ENCODE measurements at regions not wholly inside any gene's neighbourhood (a gene's known extent, or its start where the extent isn't known, plus 50 kb on each side); places are given as distances from the start of the nearest gene placed in this dataset.

- H3K4me1 Mint-ChIP-seq, result no peaks in the 10 kb centered on the region
- H3K9me3 Mint-ChIP-seq, result no peaks in the 10 kb centered on the region
- no peak overlapping the region for H3K27ac Mint-ChIP-seq
- H3K36me3 Mint-ChIP-seq, result no peaks in the 10 kb centered on the region
- peaks cover 0 to 6% (median 0%) of the 10 kb centered on the region in 3 donors for H3K27me3 Mint-ChIP-seq
- no peak overlapping the region for H3K4me3 Mint-ChIP-seq
- no peak for ATAC-seq (ENCODE audit: low read depth in 2 of 2)
- no peak for DNase-seq
Observed at GRCh38 chr4:38189445-38189844, 229.2 kb downstream of the PTTG2 start.

- no peak for DNase-seq
- no peak for ATAC-seq (ENCODE audit: low read depth in 2 of 2)
- Mint-ChIP-seq H3K36me3 (peaks cover 0 to 5% of the 10 kb centered on the region in 2 donors), H3K27me3 (peaks cover 0 to 6% (median 0%) of the 10 kb centered on the region in 3 donors), H3K9me3 (peaks cover 0 to 7% (median 4%) of the 10 kb centered on the region in 7 donors), H3K4me1 (no peaks in the 10 kb centered on the region), H3K4me3 (no peak overlapping the region), H3K27ac (peak overlapping the region in 1 of 6 donors; percentile 15)
Observed at GRCh38 chr4:38190717-38191178, 230.6 kb downstream of the PTTG2 start.

- ATAC-seq (ENCODE audit: low read depth in 2 of 2), result no peak
- H3K36me3 Mint-ChIP-seq, result peaks cover 0 to 9% of the 10 kb centered on the region in 2 donors
- H3K27me3 Mint-ChIP-seq, result peaks cover 0 to 6% (median 0%) of the 10 kb centered on the region in 3 donors
- DNase-seq, result no peak
- peaks cover 0 to 10% (median 4%) of the 10 kb centered on the region in 7 donors for H3K9me3 Mint-ChIP-seq
- no peak overlapping the region for H3K4me3 Mint-ChIP-seq
- no peak overlapping the region for H3K27ac Mint-ChIP-seq
- H3K4me1 Mint-ChIP-seq, result no peaks in the 10 kb centered on the region
Observed at GRCh38 chr4:38192516-38192915, 232.3 kb downstream of the PTTG2 start.

GRCh38 chr4:38193236-38193863 is 233.2 kb downstream of the PTTG2 start:
- Mint-ChIP-seq H3K27me3 (peaks cover 0 to 6% (median 0%) of the 10 kb centered on the region in 3 donors), H3K4me1 (no peaks in the 10 kb centered on the region), H3K9me3 (peaks cover 0 to 10% (median 4%) of the 10 kb centered on the region in 7 donors), H3K4me3 (no peak overlapping the region), H3K36me3 (peaks cover 0 to 9% of the 10 kb centered on the region in 2 donors), H3K27ac (peak overlapping the region in 1 of 6 donors; percentile 27)
- DNase-seq, result no peak
- no peak for ATAC-seq (ENCODE audit: low read depth in 2 of 2)

- Mint-ChIP-seq H3K4me3 (no peak overlapping the region), H3K4me1 (no peaks in the 10 kb centered on the region), H3K36me3 (peaks cover 0 to 9% of the 10 kb centered on the region in 2 donors), H3K9me3 (peaks cover 0 to 10% (median 4%) of the 10 kb centered on the region in 7 donors), H3K27me3 (peaks cover 0 to 6% (median 0%) of the 10 kb centered on the region in 3 donors), H3K27ac (peak overlapping the region in 2 of 6 donors; percentile 27 to 85)
- ATAC-seq (ENCODE audit: low read depth in 2 of 2) (no peak), DNase-seq (no peak)
Observed at GRCh38 chr4:38194047-38194602, 233.9 kb downstream of the PTTG2 start.

GRCh38 chr4:38195486-38195885 is 235.3 kb downstream of the PTTG2 start:
- Mint-ChIP-seq H3K9me3 (peaks cover 0 to 10% (median 4%) of the 10 kb centered on the region in 7 donors), H3K36me3 (peaks cover 0 to 9% of the 10 kb centered on the region in 2 donors), H3K27ac (no peak overlapping the region), H3K4me3 (no peak overlapping the region), H3K27me3 (peaks cover 0 to 6% (median 0%) of the 10 kb centered on the region in 3 donors), H3K4me1 (no peaks in the 10 kb centered on the region)
- ATAC-seq (ENCODE audit: low read depth in 2 of 2), result no peak
- DNase-seq, result no peak

GRCh38 chr4:38195911-38196310 is 235.7 kb downstream of the PTTG2 start:
- Mint-ChIP-seq H3K4me3 (no peak overlapping the region), H3K9me3 (peaks cover 0 to 10% (median 4%) of the 10 kb centered on the region in 7 donors), H3K27ac (no peak overlapping the region), H3K27me3 (peaks cover 0 to 6% (median 0%) of the 10 kb centered on the region in 3 donors), H3K36me3 (peaks cover 0 to 9% of the 10 kb centered on the region in 2 donors), H3K4me1 (no peaks in the 10 kb centered on the region)
- DNase-seq, result no peak
- ATAC-seq (ENCODE audit: low read depth in 2 of 2), result no peak

GRCh38 chr4:38202242-38202641 is 242.0 kb downstream of the PTTG2 start:
- peaks cover 0 to 9% (median 0%) of the 10 kb centered on the region in 3 donors for H3K27me3 Mint-ChIP-seq
- no peak overlapping the region for H3K4me3 Mint-ChIP-seq
- H3K27ac Mint-ChIP-seq, result no peak overlapping the region
- H3K4me1 Mint-ChIP-seq, result no peaks in the 10 kb centered on the region
- no peak for DNase-seq
- no peak for ATAC-seq (ENCODE audit: low read depth in 2 of 2)
- no peaks in the 10 kb centered on the region for H3K9me3 Mint-ChIP-seq
- no peaks in the 10 kb centered on the region for H3K36me3 Mint-ChIP-seq

- ATAC-seq (ENCODE audit: low read depth in 2 of 2), result no peak
- Mint-ChIP-seq H3K27me3 (peaks cover 0 to 9% (median 0%) of the 10 kb centered on the region in 3 donors), H3K4me3 (no peak overlapping the region), H3K4me1 (no peaks in the 10 kb centered on the region), H3K36me3 (no peaks in the 10 kb centered on the region), H3K9me3 (no peaks in the 10 kb centered on the region), H3K27ac (no peak overlapping the region)
- DNase-seq, result no peak
Observed at GRCh38 chr4:38203609-38204008, 243.4 kb downstream of the PTTG2 start.

- H3K4me1 Mint-ChIP-seq, result no peaks in the 10 kb centered on the region
- H3K27me3 Mint-ChIP-seq, result peaks cover 0 to 9% (median 0%) of the 10 kb centered on the region in 3 donors
- no peak for DNase-seq
- H3K9me3 Mint-ChIP-seq, result no peaks in the 10 kb centered on the region
- no peaks in the 10 kb centered on the region for H3K36me3 Mint-ChIP-seq
- H3K4me3 Mint-ChIP-seq, result no peak overlapping the region
- H3K27ac Mint-ChIP-seq, result no peak overlapping the region
- no peak for ATAC-seq (ENCODE audit: low read depth in 2 of 2)
Observed at GRCh38 chr4:38204339-38205035, 244.3 kb downstream of the PTTG2 start.

GRCh38 chr4:38205261-38205660 is 245.1 kb downstream of the PTTG2 start:
- ATAC-seq (ENCODE audit: low read depth in 2 of 2) (no peak), DNase-seq (no peak)
- Mint-ChIP-seq H3K4me1 (no peaks in the 10 kb centered on the region), H3K27me3 (peaks cover 0 to 9% (median 0%) of the 10 kb centered on the region in 3 donors), H3K27ac (no peak overlapping the region), H3K4me3 (no peak overlapping the region), H3K36me3 (no peaks in the 10 kb centered on the region), H3K9me3 (no peaks in the 10 kb centered on the region)

GRCh38 chr4:38207110-38207457 is 246.9 kb downstream of the PTTG2 start:
- ATAC-seq (ENCODE audit: low read depth in 2 of 2), result no peak
- Mint-ChIP-seq H3K9me3 (no peaks in the 10 kb centered on the region), H3K27me3 (peaks cover 0 to 7% (median 0%) of the 10 kb centered on the region in 3 donors), H3K36me3 (no peaks in the 10 kb centered on the region), H3K4me1 (no peaks in the 10 kb centered on the region), H3K27ac (no peak overlapping the region), H3K4me3 (no peak overlapping the region)
- DNase-seq, result no peak

GRCh38 chr4:38209654-38210053 is 249.5 kb downstream of the PTTG2 start:
- DNase-seq, result no peak
- Mint-ChIP-seq H3K36me3 (no peaks in the 10 kb centered on the region), H3K4me1 (peaks cover 0 to 4% (median 0%) of the 10 kb centered on the region in 3 donors), H3K27ac (no peak overlapping the region), H3K4me3 (no peak overlapping the region), H3K27me3 (no peaks in the 10 kb centered on the region), H3K9me3 (no peaks in the 10 kb centered on the region)
- no peak for ATAC-seq (ENCODE audit: low read depth in 2 of 2)

Measured in naive B cell (primary cell).